Sciatic nerve (tissue), 2 donors: ENCODE measurements at regions not wholly inside any gene's neighbourhood (a gene's known extent, or its start where the extent isn't known, plus 50 kb on each side); places are given as distances from the start of the nearest gene placed in this dataset.
"Not testable (repeated sequence)": the region's sequence is repeated elsewhere in the genome, so short reads cannot be mapped to it uniquely, and the experiment has no call there.

Experiments used
- ATAC-seq: fragments of 200-7000 bp; cut with Tn5 transposase; one replicate; pipeline ENCODE4 v1.9.1; 2020; ENCODE audit warnings: mild to moderate bottlenecking, moderate library complexity
- DNase-seq: peaks from one replicate; pipeline ENCODE4 v3.0.0-alpha.2; 2020; ENCODE audit warnings: low spot score
- intact Hi-C: fragments of 100-400 bp; cut with DNase I; formaldehyde crosslinking; loops from one replicate; pipeline ENCODE4 v1.14.2; 2022
- donor health status: DM: no; HTN: no; CAD: no.
- donor health status: DM: no; HTN: no; CAD: no.

DNA sequence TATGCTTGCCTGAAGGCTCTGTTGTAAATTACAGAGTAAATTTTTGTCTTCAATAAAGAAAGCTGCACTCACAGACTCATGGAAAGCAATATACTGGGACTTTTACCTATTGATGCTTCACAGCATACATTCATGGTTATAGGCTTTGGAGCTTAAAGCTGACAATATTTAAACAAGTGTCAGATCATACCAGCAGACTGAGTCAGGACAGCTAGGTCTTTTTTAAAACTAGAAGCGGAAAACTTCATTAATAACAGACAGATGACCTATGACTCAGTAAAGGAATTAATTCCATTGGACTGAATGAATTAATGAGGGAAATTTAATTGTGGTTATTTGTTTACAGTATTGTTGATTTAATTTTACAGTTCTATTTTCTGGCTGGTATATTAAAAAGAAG is 165.8 kb upstream of the DGKB start:
- intact Hi-C loops = no loop called here
- DNase-seq (no peak), ATAC-seq (no peak)

- intact Hi-C loops = no loop called here
- no peak for DNase-seq
- ATAC-seq = no peak
Observed at GRCh38 chr7:15057272-15057671, 154.7 kb upstream of the DGKB start.

GRCh38 chr7:15054304-15054703 is 151.8 kb upstream of the DGKB start:
- ATAC-seq, DNase-seq, intact Hi-C loops: not testable (repeated sequence)

- no peak for DNase-seq
Observed at GRCh38 chr7:15049157-15049556, 146.6 kb upstream of the DGKB start.

GRCh38 chr7:15046861-15047260 is 144.3 kb upstream of the DGKB start:
- DNase-seq (no peak), ATAC-seq (no peak)
- intact Hi-C loops = no loop called here

More at GRCh38 chr7:15049157-15049556, 146.6 kb upstream of the DGKB start:
- intact Hi-C loops = no loop called here
- no peak for ATAC-seq

- DNase-seq (no peak), ATAC-seq (no peak)
- intact Hi-C loops = no loop called here
Observed at GRCh38 chr7:15043931-15044330, 141.4 kb upstream of the DGKB start.

- intact Hi-C loops = no loop called here
- DNase-seq = no peak
- ATAC-seq = no peak
Observed at GRCh38 chr7:15042285-15043065, 139.9 kb upstream of the DGKB start.

DNA sequence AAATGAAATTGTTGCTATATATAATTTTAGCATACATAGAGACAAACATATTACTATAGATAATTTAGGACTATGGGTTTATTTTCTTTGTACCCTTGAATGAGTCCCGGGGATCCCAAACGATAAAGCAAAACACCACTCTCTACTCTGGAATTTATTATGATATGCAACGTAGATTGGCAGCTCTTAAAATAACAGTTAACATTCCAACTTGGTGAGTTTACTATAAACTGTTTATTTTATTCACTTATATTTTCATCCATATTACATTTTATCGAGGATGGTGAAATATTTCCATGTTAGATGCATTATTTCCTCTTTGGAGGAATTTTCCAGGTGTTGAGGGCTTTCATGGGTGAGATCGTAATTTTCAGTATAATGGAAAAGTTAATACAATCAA is 138.7 kb upstream of the DGKB start:
- ATAC-seq = no peak
- intact Hi-C loops = no loop called here
- no peak for DNase-seq

GRCh38 chr7:15035814-15036213 is 133.3 kb upstream of the DGKB start:
- DNase-seq (no peak), ATAC-seq (no peak)
- intact Hi-C loops = no loop called here

GRCh38 chr7:15033039-15033438 is 130.5 kb upstream of the DGKB start:
- intact Hi-C loops = no loop called here
- DNase-seq (no peak), ATAC-seq (no peak)

DNA sequence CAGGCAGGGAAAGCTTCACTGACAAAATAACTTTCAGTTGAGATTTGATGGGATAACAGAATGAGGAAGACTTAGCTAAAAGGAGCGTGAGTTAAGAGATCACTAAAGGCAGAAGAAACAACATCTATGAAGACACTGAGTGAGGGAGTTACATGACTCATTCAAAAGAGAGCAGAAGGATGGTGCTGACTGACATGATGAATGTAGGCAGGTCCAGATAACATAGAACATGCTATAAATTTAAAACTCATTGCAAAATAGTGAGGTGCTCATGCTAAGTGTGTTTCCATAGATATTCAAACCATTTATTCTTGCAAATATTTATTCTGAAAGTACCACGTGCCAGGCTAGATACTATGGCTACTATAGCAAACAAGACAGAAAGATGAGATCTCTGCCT is 116.4 kb upstream of the DGKB start:
- DNase-seq (no peak), ATAC-seq (no peak)
- intact Hi-C loops = no loop called here

- ATAC-seq = no peak
- no peak for DNase-seq
- intact Hi-C loops = no loop called here
Observed at GRCh38 chr7:15016766-15017165, 114.2 kb upstream of the DGKB start.

GRCh38 chr7:15016315-15016667 is 113.7 kb upstream of the DGKB start:
- no peak for ATAC-seq
- DNase-seq = no peak
- intact Hi-C loops = no loop called here

- intact Hi-C loops = no loop called here
- DNase-seq = no peak
- ATAC-seq = peak; percentile 78
Observed at GRCh38 chr7:15015545-15016314, 113.2 kb upstream of the DGKB start.

DNA sequence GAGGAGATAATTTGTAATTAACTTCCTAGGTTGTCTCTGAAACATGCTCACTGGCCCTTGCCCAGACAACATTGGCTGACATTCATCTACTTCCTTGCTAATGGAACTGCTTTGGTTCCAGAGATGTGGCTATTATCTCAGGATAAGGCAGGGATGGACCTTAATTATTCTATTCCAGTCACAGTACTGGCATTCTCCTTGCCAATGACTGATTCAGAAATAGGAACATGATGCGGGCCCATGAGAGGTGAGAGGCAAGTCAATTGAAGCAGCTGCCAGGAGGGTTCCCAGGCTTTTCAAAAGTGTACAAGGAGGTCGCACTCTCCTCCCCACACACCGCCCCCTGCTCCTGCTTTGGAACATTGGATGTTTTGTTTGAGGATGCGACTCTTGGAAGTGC is 109.6 kb upstream of the DGKB start:
- intact Hi-C loops = no loop called here
- DNase-seq = no peak
- ATAC-seq = no peak

DNA sequence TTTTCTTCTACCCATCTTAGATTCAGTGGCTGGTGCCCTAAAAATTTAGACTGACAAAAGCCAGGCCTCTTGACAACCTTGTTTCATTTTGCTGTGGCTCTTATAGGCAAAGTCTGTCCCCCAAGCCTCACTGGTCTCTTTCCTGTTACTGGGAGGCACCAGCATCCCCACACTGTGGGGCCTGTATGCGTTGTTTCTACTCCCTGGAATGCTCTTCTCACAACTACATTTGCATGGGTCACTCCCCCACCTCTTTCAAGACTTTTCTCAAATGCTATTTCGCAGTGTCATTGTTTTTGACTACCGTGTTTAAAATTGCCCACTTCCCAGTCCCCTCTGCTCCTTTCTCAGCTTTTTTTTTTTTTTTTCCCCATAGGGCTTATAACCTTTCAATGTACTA is 108.7 kb upstream of the DGKB start:
- ATAC-seq (no peak), DNase-seq (no peak)
- intact Hi-C loops = no loop called here

DNA sequence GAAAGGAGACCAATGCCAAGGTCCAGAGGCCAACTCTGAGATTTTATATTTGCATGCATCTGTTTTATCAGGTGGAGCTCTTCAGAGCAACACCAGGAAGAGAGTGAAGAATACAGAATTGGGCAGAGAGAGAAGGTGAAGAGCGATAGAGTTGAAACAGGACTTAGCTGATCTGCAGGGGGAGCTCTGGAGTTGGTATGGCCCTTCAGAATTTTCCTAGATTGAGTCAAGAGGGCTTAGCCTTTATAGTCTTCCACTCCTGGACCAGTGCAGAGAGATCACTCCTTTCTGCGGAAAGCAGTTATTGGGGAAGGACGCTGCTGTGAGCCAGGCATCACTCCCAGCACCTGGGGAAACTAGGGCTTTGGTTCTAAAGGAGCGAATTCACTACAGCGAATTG is 105.0 kb upstream of the DGKB start:
- intact Hi-C loops = no loop called here
- DNase-seq (no peak), ATAC-seq (no peak)

- intact Hi-C loops = no loop called here
- DNase-seq = no peak
Observed at GRCh38 chr7:15005672-15006071, 103.1 kb upstream of the DGKB start.

DNA sequence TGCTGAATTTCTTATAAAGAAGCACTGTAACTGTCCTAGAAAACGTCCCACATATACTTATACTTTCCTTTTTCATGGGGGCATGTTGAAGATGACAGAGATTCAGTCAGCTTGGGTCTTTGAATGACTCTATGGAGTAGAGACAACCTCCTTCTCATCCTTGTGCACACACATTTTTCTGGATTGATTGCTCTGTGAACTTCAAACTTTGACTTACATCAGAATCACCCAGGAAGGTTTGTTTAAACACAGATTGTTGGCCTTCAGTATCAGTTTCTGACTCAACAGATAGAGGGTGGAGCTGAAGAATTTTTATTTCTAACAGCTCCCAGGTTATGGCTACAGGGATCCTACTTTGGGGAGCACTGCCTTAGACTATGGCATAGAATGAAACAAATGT is 97.6 kb upstream of the DGKB start:
- intact Hi-C loops = no loop called here
- no peak for ATAC-seq
- DNase-seq = no peak

More at GRCh38 chr7:15005672-15006071, 103.1 kb upstream of the DGKB start:
- no peak for ATAC-seq

DNA sequence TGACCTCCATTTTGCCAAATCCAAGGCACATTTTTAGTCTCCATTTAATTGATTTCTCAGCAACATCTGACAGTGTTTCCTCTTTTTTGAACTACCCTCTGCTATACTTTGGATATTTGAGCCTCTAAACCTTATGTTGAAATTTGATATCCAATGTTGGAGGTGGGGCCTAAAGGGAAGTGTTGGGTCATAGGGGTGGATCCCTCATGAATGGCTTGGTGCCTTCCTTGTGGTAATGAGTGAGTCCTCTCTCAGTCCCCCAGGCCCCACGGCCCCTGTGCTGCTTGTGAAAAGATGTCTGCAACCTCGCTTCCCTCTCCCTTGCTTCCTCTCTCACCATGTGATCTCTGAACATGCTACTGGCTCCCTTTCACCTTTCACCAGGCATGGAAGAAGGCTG is 96.8 kb upstream of the DGKB start:
- DNase-seq = no peak
- no peak for ATAC-seq
- intact Hi-C loops = no loop called here

- no peak for DNase-seq
- intact Hi-C loops = no loop called here
- ATAC-seq = no peak
Observed at GRCh38 chr7:14995774-14996173, 93.2 kb upstream of the DGKB start.
